ENCODE measurements at regions not wholly inside any gene's neighbourhood (a gene's known extent, or its start where the extent isn't known, plus 50 kb on each side); places are given as distances from the start of the nearest gene placed in this dataset.
"Not testable (repeated sequence)": the region's sequence is repeated elsewhere in the genome, so short reads cannot be mapped to it uniquely, and the experiment has no call there.

GRCh38 chr22:10699301-10700097, 4828.5 kb upstream of the OR11H1 start:
- not testable (repeated sequence) for TF ChIP-seq EP300, CTCF, POLR2A (IDR thresholded peaks at IDR 0.05)

Data from ovary (tissue), 3 donors.